NCI-H2029 treated with DMSO at 0.1 percent for 48 hours (cell line): ENCODE measurements at regions not wholly inside any gene's neighbourhood (a gene's known extent, or its start where the extent isn't known, plus 50 kb on each side); places are given as distances from the start of the nearest gene placed in this dataset.
"Not testable (repeated sequence)": the region's sequence is repeated elsewhere in the genome, so short reads cannot be mapped to it uniquely, and the experiment has no call there.

Source experiments
- DNase-seq: peaks from one replicate; lab custom pipeline; 2025; lab: John Stamatoyannopoulos, UW

DNA sequence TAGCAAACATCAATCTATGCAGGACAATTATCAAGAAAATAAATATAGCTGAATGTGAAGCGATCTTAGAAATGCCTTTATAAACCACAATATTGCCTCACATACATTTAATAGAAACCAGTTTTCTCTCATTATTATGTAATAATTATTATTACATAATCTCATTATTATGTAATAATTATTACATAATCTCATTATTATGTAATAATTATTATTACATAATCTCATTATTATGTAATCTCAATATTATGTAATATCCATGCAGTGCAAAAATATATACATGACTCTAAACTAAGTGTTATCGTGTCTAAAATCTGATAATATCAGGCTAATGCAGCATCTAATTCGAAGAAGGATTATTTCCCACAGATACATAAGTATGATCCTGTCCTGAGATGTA, 563.9 kb upstream of the SEMA6A start:
- DNase-seq = no peak

DNA sequence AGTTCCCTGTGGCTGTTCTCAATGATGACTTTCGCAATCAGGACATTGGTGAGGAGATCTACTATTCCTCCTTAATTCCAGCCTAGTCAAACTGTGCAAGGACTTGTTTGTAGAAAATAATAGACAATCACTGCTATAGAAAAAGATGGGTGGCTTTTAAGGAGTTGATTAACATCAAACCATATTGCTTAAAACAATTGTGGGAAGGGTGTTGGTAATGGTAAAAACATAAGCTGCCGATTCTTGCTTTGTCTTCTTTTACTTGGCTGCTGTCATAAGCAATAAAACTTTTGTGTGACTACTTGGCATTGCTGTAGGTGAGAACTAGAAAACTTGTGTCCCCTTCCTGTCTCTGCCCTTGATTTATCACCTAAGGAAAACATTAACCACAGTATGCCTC, 561.2 kb upstream of the SEMA6A start:
- no peak for DNase-seq

DNA sequence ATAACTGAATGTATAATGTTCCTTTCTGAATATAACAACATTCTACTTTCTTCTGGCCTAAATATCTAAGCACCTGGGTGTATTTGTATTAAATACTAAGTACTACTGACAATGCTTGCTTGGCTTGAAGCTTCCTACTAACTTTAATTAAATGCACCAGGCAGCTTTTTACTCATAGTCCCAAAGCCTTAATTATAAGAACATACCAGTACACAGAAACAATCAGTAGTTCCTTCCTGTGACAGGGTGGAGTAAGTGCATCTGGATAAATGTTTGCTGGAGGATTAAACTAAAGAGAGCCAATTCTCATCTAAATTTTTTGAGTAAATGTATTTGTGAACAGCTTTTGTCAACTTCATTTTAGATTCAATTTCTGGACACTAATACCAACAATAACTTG, 558.6 kb upstream of the SEMA6A start:
- no peak for DNase-seq

DNA sequence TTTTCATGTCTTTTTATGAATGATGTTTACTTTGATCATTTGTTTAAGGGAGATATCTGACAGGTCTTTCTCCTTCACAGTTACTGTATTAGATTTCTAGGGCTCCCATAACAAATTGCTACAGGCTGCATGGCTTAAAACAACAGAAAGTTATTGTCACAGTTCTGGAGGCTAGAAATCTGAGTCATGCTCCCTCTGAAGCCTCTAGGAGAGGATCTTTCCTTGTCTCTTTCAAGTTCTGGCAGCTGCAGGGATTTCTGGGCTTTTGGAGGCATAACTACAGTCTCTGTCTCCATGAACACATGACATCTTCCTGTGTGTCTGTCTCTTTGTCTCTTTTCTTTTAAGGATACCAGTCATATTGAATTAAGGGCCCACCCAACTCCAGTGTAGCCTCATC, 557.3 kb upstream of the SEMA6A start:
- DNase-seq = no peak

DNA sequence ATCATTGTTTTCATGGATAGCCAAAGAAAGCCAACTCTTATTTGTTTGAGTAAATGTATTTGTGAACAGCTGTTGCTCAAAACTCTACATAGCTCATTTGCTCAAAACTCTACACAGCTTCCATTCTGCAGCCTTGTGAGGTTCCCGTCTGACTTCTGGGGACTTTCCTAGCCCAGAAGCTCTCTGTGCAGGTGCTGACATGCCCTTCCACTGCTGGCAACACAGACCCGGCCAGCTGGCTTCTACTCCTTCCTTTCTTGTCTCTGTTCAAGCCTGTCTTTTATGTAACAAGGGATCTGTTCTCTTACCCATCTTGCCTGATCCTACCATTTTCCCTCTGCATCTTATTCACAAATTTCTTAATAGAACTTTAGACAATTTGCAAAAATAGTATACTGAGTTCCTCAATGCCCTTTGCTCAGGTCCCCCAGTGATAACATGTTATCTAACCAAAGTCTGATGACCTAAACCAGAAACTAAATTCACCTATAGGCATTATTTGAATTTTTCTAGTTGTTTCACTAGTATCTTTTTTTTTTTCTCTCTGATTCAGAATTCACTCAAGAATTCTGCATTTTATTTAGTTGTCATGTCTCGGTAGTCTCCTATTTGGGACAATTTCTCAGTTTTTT, 556.5 kb upstream of the SEMA6A start:
- DNase-seq = no peak

DNA sequence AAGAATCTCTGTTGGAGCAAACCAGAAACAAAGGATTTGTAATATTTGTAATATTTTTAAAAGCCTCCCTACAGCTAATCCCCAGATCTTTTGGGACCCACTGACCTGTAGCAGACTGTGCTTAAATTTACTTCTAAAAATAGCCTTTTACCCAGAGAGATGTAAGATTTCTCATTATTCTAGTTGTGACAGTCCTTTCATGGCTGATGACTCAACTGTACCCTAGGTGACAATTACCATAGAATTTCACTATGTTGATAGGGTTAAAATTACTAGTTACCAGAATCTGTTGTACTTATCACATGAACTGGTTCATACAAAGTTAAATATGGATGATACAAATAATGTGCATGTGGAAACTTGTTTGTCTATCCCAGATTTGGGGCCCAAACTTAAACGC, 543.9 kb upstream of the SEMA6A start:
- DNase-seq = no peak

DNA sequence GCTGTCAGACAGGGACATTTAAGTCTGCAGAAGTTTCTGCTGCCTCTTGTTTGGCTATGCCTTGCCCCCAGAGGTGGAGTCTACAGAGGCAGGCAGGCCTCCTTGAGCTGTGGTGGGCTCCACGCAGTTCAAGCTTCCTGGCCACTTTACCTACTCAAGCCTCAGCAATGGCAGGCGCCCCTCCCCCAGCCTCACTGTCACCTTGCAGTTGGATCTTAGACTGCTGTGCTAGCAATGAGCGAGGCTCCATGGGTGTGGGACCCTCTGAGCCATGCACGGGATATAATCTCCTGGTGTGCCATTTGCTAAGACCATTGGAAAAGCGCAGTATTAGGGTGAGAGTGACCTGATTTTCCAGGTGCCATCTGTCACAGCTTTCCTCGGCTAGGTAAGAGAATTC, 542.7 kb upstream of the SEMA6A start:
- DNase-seq = not testable (repeated sequence)

DNA sequence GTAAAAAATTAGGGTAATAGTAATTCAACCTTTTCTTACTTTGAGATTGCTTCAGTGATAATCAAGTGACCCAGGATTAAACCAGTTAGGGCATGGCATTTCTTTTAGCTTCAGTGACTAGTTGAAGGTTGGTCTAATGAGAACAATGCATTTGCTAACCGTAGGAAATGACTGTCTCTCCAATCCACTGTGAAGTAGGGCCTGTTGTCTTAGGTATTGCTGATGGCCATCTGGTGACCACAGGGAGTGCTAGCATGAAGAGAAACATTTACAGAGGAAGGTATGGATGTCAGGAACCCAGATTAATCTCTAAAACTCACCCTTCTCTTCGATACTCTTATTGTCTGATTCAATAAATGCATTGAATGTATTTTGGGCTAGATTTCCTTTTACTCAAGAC, 535.9 kb upstream of the SEMA6A start:
- no peak for DNase-seq

DNA sequence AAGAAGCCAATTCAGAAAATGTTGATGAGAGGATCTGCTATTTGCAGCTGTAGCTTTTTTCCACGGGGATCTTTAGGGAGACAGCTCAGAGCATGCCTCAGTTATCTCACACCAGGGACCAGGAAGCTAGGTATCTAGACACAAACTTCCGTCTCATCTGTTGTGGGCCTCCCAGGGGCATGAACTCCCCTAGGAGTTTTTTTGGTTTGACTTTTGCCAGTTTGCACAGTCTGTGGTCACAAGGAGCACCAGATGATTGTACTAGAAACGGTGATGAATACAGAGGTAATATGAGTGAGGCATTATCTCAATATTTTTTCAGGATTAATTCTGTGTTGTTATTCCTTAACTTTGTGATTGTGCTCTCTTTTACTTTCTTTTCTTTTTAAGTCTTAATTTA, 533.2 kb upstream of the SEMA6A start:
- DNase-seq = no peak

DNA sequence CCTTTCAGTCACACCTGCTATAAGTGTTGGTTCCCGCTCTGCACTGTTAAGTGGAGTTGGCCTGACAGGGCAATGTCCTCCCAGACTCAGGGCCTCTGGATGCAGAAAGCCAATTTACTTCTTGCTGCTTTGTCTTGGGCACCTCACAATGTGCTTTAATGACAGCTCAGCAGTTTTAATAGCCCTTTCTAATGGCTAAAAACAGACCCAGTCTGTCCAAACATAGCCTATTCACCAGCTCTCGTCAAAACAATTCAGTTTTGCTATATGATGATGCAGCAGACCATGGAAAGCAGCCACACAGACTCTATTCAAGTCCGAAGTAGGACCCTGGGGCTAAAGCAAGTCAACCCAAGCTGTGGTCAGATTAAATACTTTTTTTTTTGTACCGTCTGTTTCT, 529.1 kb upstream of the SEMA6A start:
- DNase-seq = no peak

DNA sequence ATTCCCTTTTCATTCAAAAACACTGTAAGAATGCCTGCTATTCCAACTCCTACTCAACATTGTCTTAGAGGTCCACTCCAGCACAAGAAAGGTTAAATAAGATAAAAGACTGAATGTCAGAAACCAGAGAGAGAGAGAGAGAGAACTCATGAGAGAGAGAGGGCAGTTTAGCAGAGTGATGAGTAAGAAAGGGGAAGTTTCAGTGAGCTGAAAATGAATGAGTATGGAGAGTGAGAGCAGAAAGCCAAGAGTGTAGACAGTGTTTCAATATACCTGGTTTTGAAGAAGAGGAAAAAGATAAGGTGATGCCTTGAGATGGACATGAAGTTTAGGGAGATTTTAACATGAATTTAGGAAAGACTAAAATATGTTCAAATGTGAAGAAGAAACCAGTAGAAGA, 528.0 kb upstream of the SEMA6A start:
- no peak for DNase-seq

DNA sequence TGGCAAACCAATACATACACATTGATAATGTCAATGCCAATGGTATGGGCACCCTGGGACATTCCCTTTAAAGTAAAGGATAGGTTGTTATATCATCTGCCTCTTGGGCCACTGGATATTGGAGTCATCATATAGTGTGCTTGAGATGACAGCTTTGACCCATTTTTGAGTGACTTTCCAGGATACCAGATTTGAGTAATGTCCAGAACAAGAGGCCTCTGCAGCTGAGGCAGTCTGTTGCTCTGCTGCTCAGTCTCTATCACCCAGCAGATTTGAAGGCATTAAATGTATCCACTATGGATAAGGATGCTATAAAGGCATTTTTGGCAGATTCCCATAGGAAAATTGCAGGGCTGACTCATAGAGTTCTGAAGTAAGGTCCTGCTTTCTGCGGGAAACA, 525.6 kb upstream of the SEMA6A start:
- DNase-seq = no peak

DNA sequence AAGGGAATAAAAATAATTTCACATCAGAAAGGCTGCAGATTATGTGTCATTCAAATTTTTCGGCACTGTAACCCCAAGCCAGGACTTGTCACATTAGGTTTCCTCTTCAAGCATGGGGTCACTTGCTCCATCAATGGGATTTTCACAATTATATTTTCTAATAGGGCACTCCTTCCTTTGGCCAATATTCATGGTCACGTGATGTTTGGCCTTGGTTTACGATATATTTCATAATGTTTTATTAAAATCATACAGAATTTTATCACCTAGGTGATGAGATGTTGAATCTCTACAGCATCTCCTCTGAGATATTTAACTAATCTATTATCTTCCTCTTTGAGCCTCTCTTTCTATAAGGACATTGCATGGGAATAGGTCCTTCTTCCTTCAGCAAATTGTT, 523.5 kb upstream of the SEMA6A start:
- DNase-seq = no peak

DNA sequence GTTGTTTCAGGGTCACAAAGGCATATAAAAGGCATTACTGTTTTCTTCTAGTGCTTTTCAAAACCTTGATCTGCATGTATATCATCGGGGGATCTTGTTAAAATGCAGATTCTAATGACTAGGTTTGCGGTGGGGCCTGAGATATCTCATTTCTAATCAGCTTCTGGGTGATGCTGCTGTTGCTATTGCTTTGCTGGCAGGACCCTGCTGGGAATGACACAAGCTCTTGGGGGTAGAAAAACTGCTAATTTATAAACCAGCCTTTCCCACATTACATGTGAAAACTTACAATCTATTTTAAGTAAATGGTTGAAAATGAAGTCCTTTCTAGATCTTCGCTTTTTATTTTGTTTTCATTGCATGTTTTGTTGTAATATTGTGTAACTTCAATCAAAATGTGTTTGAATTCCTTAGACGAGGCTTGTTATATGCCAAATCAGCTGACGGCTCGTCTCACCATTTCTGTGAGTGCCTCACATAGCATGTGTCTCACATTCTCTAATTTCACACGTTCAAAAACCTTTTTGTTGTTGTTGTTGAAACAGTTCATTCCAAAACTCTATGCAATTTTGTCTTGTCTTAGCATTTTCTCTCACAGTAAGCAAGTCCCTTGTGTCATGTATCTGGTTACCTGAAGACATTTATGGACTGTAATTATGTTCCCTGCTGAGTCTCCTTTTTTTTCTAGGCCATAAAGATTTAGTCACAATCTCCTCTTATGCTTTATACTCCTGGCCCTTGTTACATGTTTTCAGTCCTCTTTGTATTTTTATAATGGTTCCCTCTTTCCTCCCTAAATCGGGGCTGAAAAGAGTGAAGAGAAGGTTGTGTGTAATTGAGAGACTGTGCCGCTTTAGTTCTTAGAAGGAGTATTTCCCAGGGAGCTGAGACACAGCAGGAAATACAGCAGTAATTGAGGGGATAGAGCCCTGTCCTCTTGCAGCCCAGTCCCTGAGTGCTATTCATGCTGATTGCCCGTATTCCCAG, 521.0 kb upstream of the SEMA6A start:
- DNase-seq = no peak

DNA sequence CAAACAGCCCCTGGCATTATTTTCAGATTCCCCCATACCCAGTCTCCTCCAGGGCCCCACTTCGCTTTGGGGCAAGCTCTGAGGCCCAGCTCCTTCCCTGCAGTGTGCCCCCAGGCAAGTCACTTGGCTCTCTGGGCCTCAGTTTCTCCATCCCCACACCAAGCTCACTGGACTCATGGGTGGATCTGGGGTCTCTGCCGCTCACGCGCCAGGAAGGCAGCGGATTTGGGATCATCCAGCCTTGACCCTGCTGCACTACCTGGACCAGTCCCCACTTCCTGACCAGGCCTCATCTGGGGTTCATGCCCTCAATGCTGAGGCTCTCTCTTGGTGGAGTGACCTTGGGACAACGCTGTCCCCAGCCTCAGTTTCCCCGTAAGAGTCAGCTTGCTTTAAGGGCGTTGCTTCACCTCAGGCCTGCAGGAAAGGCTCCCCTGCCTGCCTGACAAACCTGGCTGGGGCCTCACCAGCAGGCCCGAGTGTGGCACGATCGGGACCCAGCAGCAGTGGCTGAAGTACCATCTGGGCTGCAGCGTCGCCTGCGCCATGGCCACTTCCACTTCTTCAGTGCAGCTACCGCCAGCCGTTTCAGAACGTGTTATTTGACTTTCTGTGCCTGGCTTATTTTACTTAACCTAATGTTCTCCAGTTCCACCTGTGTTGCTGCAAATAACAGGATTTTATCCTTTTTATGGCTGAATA, 519.6 kb upstream of the SEMA6A start:
- DNase-seq = no peak

DNA sequence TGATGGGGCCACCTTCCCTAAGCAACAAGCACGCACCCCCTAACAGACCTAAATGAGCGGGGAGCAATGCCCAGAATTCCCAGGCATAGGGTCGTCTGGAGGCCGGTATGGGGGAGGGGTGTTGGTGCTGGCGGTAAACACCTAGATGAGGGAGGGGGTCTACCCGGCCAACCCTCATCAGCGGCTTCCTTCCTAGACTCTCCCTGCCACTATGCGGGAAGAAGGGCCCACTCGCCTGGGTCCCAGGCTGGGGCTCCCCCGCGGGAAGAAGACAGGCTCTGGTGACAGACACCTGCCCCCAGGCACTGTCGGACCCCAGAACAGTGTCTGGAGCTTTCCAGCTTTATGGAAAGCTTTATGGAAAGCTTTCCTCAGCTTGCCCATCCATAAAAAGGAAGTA, 519.0 kb upstream of the SEMA6A start:
- DNase-seq = no peak

DNA sequence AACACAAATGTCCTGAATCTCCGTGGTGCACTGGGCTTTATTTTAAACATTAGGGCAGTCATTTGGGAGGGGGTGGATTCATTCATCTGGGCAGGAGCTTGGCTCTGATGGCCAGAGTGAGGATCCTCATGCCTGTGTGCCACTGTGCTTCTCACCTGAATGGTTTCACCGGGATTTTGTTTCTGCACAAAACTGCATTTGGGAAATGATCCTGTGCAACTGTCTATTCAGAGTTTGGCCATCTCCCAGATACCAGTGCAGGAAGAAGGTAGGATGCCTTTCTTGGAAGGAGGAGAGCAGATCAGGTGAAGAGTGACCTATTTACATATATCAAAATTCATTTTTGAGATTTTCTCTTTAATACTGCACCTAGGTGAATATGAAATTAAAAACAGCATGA, 514.4 kb upstream of the SEMA6A start:
- no peak for DNase-seq

DNA sequence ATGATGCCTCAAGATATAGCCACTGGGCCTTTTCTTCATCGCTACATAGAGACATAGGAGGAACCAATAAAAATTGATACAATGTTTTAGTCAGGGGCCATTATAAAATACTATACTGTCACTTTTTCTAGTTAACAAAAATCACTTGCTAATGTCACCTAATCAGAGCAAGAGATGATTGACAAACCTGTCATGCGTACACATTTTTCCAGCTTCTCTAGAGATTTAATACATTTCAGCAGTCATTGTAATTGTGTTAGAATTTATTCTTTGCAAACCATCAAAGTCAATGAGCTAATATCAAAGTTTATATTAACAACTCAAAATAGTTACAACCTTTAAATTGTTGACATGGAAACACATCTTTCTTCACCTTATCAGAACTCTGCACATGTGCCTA, 513.6 kb upstream of the SEMA6A start:
- DNase-seq = no peak

DNA sequence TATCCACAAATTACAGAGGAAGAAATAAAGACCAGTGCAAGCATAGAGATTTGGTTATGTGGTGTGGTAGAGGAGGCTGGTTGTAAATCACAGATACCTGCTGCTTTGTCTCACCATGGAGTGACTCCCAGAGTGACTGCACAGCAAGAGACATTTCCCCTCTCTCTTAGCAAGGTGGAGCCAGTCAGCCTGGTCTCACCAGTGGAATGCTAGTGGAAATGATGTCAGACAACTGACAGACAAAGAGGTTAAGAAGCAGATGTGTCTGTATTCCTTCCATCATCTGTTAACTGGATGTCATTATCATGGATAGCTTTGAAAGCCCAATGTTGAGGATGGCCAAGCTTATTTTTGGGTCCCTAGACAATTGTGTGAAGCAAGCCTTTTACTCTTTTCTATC, 509.4 kb upstream of the SEMA6A start:
- DNase-seq = no peak

DNA sequence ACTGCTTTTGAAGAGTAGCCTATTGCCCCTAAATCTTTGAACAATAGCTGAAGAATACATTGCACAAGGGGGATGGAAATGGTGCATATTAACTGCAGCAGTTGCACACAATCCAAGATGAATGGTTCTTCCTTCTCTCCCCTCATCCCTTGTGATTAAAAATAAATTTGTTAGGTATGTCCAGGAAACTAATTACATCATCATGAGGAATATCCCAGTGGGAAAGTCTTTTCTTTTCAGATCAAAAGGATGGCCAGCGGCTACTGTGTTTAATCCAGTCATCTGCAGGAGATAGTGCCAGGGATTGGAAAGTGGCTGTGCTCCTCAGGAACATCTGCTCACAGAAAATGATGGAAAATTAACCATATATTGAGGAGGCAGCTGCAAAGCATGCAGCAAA, 508.4 kb upstream of the SEMA6A start:
- no peak for DNase-seq

DNA sequence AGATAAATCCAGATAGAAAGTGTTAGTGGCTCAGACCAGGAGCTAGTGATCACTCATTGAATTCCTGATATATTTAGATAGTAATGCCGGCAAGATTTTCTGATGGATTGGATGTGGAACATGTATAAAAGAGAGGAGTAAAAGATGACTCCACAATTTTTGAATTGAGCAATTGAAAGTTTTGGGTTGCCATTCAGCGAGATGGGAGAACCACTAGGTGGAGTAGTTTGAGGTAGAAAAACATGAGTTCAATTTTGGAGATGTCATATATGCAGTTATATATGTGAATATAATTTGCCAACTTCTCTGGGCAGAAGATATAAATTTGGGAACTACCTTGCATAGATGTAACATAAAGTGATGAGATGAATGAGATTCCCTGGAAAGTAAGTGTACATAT, 502.5 kb upstream of the SEMA6A start:
- no peak for DNase-seq

DNA sequence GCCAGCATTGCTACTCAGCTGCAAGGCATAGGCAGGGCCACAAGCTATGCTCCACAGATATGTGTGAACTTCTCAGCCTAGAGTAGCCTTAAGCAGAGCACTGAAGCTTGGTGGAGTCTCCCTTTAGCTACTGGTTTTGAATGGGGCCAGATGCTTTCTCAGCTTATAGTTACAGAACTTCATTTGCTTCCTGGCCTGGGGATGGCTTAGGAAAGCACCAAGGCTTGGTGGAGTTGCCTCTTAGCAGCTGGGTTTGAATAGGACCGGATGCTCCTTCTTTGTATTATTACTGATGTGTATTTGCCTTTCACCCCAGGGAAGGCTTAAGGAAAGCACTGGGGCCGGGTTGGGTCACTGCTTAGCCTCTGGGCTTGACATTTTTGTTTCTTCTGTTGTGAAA, 497.8 kb upstream of the SEMA6A start:
- no peak for DNase-seq

DNA sequence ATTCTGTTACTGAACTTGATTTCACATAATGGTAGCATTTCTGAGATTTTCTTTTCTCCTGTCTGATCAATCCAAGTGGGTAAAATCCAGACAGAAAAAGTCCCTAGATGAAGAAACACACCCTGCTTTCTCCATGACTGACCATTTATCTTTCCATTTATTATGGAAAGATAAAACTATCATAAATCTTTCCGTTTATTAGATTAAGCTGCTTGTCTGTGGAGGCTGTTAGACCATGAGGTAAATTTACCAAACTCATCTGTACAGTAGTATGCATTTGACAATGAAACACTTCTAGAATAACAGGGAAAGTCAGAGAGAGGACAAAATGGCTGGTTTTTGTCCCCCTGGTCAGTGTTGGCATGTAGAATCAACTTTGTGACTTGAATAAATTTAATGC, 491.2 kb upstream of the SEMA6A start:
- no peak for DNase-seq
